Lung (tissue), 11 donors: ENCODE measurements at regions not wholly inside any gene's neighbourhood (a gene's known extent, or its start where the extent isn't known, plus 50 kb on each side); places are given as distances from the start of the nearest gene placed in this dataset.

Experiments used
- ATAC-seq: fragments of 200-7000 bp; cut with Tn5 transposase; one replicate; pipeline ENCODE4 v1.9.1; 2020; ENCODE audit warnings: moderate number of reproducible peaks; ENCODE audit not compliant: insufficient read depth, low FRiP score
- DNase-seq, 3 donors: peaks; one replicate each; pipeline ENCODE4 v3.0.0-alpha.2; 2013 to 2017
- H3K27ac ChIP-seq, 2 donors: one replicate each; pipeline ENCODE4 v1.5.1; 2013; ENCODE audit warnings: mild to moderate bottlenecking in 2 of 2, moderate library complexity in 2 of 2, control low read depth in 1 of 2, inconsistent platforms in 1 of 2, low read depth in 1 of 2, low read length in 1 of 2
- H3K27me3 ChIP-seq, 3 donors: one replicate each; pipeline ENCODE4 v1.5.1; 2013; ENCODE audit warnings: low read length in 2 of 3; ENCODE audit not compliant: control insufficient read depth in 3 of 3, insufficient read depth in 3 of 3
- H3K36me3 ChIP-seq, 4 donors: one replicate each; pipeline ENCODE4 v1.5.1; 2013; ENCODE audit warnings: low read length in 4 of 4, mild to moderate bottlenecking in 1 of 4, moderate library complexity in 1 of 4; ENCODE audit not compliant: control insufficient read depth in 4 of 4, insufficient read depth in 4 of 4
- H3K4me1 ChIP-seq, 5 donors: one replicate each; pipeline ENCODE4 v1.5.1; 2013; ENCODE audit warnings: low read length in 5 of 5, mild to moderate bottlenecking in 2 of 5, moderate library complexity in 1 of 5; ENCODE audit not compliant: control insufficient read depth in 5 of 5, insufficient read depth in 5 of 5
- H3K4me3 ChIP-seq: one replicate; pipeline ENCODE4 v1.5.1; 2013; ENCODE audit warnings: mild to moderate bottlenecking, control low read depth, moderate library complexity
- H3K9ac ChIP-seq, 2 donors: one replicate each; pipeline ENCODE4 v1.5.1; 2013; ENCODE audit warnings: low read length in 2 of 2, control low read depth in 1 of 2; ENCODE audit not compliant: insufficient read depth in 1 of 2
- H3K9me3 ChIP-seq, 4 donors: one replicate each; pipeline ENCODE4 v1.5.1; 2013; ENCODE audit warnings: low read length in 3 of 4, mild to moderate bottlenecking in 1 of 4, moderate library complexity in 1 of 4; ENCODE audit not compliant: control insufficient read depth in 4 of 4, insufficient read depth in 3 of 4
- CTCF ChIP-seq: IDR thresholded peaks from 2 replicates; pipeline ENCODE4 v1.5.1; 2012; ENCODE audit warnings: mild to moderate bottlenecking; ENCODE audit errors: control extremely low read depth, extremely low read depth
- WGBS, 2 donors: extraction: QIAGEN DNeasy Blood & Tissue Kit; methylation state at CpG; one replicate each; pipeline ENCODE4 v1.1.7; 2013; 5-methylcytosine and 5-hydroxymethylcytosine counted together
- donor health status: control.
- donor health status: control.
- donor health status: Bipolar disorder and iron deficiency.
- donor health status: healthy.
- donor health status: DM: yes; HTN: yes; CAD: no.

DNA sequence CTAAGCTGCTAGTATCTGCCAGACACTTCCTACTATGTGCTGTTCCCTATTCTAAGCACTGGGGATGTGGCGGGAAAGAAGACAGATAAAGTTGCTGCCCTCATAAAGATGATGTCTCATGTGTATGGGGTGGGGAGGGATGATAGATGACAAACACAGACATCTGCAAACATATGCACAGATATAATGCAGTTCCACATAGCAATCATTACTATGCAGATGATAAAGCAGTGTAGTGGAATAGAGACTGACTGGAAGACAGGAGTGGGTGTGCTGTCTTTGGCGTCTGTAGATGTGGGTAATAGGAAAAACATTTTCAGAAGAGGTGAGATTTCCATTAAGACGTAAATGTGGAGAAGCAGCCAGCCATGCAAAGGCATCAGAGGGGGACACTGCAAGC lies 243.6 kb downstream of the DPY19L2 start:
- H3K4me3 ChIP-seq = no peak overlapping the region
- H3K27ac ChIP-seq = no peak overlapping the region
- no peak overlapping the region for H3K9ac ChIP-seq
- H3K9me3 ChIP-seq = peaks cover 0 to 4% (median 2%) of the 10 kb centered on the region in 4 donors
- TF ChIP-seq CTCF = no peak
- H3K36me3 ChIP-seq = no peaks in the 10 kb centered on the region
- no peaks in the 10 kb centered on the region for H3K27me3 ChIP-seq
- 88 to 90% methylated on average over 3 of the region's 3 CpGs for WGBS, 2 donors
- ATAC-seq (no peak), DNase-seq (no peak)
- H3K4me1 ChIP-seq = no peaks in the 10 kb centered on the region

DNA sequence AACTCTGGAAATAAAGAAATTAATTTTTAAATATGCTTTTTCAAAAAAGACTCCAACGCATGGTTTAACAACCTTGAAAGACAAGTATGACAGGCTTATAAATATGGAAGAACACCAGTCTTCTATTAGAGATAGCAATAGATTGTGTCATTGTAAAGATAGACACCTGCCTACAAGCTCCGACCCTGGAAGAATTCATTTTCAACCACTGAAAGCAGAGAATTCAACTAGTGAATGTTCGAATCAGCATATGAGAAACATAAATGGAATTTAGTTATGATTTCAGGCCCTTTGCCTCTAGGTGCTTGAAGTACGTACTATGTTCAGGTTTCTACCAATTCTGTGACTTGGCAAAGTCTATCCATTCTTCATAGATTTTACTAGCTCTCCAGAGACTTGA lies 244.5 kb downstream of the DPY19L2 start:
- 92 to 96% methylated on average over 4 of the region's 4 CpGs for WGBS, 2 donors
- DNase-seq (no peak), ATAC-seq (no peak)
- H3K9ac ChIP-seq = no peak overlapping the region
- TF ChIP-seq CTCF = no peak
- peaks cover 0 to 4% (median 2%) of the 10 kb centered on the region in 4 donors for H3K9me3 ChIP-seq
- no peak overlapping the region for H3K27ac ChIP-seq
- H3K4me1 ChIP-seq = no peaks in the 10 kb centered on the region
- no peaks in the 10 kb centered on the region for H3K36me3 ChIP-seq
- H3K4me3 ChIP-seq = no peak overlapping the region
- H3K27me3 ChIP-seq = no peaks in the 10 kb centered on the region

DNA sequence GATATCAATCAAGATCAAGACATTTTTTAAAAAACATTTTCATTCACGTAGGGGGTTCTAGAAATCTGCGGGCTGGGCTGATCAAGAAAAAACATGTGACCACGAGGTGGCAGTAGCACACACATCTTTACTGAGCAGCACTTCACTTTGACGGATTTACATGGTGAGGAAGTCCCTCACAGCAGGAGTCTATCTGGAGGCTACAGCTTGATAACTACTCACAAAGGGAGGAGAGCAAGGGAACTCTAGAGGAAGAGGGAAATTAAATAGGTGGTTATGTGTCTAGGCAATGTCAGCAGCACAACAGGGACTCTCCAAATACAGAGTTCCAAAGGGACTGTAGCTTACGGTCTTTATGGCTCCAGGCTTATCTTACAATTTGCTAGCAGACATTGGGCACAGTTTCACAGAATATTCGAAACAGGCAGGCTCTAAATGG lies 248.1 kb downstream of the DPY19L2 start:
- Histone ChIP-seq H3K4me3 (no peak overlapping the region), H3K27ac (no peak overlapping the region), H3K27me3 (no peaks in the 10 kb centered on the region), H3K9me3 (peaks cover 0 to 5% (median 4%) of the 10 kb centered on the region in 4 donors), H3K4me1 (no peaks in the 10 kb centered on the region), H3K9ac (no peak overlapping the region), H3K36me3 (no peaks in the 10 kb centered on the region)
- peak; percentile 14 to 25 (median 20) for DNase-seq
- peak; percentile 7 for TF ChIP-seq CTCF
- no peak for ATAC-seq
- WGBS, 2 donors = 38 to 53% methylated on average over 6 of the region's 6 CpGs

- ATAC-seq = no peak
- Histone ChIP-seq H3K9ac (no peak overlapping the region), H3K36me3 (no peaks in the 10 kb centered on the region), H3K4me3 (no peak overlapping the region), H3K9me3 (peaks cover 0 to 8% (median 4%) of the 10 kb centered on the region in 4 donors), H3K27me3 (no peaks in the 10 kb centered on the region), H3K27ac (no peak overlapping the region), H3K4me1 (no peaks in the 10 kb centered on the region)
- 94% methylated on average over 7 of the region's 7 CpGs for WGBS, 2 donors
- DNase-seq = no peak
- no peak for TF ChIP-seq CTCF
Observed at GRCh38 chr12:63419154-63419553, 249.1 kb downstream of the DPY19L2 start.
